ENCODE measurements at regions not wholly inside any gene's neighbourhood (a gene's known extent, or its start where the extent isn't known, plus 50 kb on each side); places are given as distances from the start of the nearest gene placed in this dataset.

GRCh38 chr17:69857412-69857835 is 217.6 kb upstream of the KCNJ16 start:
- TF ChIP-seq CTCF (IDR thresholded peaks at IDR 0.05) (no peak), POLR2A (IDR thresholded peaks at IDR 0.05) (no peak)

DNA sequence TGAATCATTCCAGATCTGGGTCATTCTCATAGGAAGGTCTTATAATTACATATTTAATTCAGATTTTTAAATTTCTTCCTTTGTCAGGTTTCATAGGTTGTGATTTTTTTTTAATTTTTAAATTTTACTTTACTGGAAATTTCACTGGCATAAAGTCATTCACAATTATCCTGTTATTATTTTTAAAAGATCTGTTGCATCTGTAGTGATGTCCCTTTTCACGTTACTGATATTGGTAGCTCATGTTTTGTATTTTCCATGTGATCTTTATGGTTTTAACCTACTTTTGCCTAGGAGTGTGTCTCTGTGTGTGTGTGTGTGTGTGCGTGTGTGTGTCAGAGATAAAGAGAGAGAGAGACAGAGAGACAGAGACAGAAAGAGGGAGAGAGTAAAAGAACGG is 216.6 kb upstream of the KCNJ16 start:
- Histone ChIP-seq H3K4me1 (peaks cover 0 to 10% (median 0%) of the 10 kb centered on the region in 3 donors), H3K36me3 (no peaks in the 10 kb centered on the region), H3K27ac (no peak overlapping the region), H3K9me3 (peaks cover 0 to 5% (median 0%) of the 10 kb centered on the region in 3 donors), H3K4me3 (no peak overlapping the region), H3K27me3 (no peaks in the 10 kb centered on the region)
- TF ChIP-seq CTCF (IDR thresholded peaks at IDR 0.05) (no peak), POLR2A (IDR thresholded peaks at IDR 0.05) (no peak)
- intact Hi-C loops (cut with DNase I): no loop called here
- DNase-seq: no peak
- WGBS, 2 donors: 54 to 65% methylated on average over 3 of the region's 3 CpGs

More at GRCh38 chr17:69857412-69857835, 217.6 kb upstream of the KCNJ16 start:
- Histone ChIP-seq H3K27me3 (no peaks in the 10 kb centered on the region), H3K4me3 (no peak overlapping the region), H3K9me3 (peaks cover 0 to 5% (median 0%) of the 10 kb centered on the region in 3 donors), H3K27ac (no peak overlapping the region), H3K36me3 (no peaks in the 10 kb centered on the region), H3K4me1 (peaks cover 0 to 10% (median 0%) of the 10 kb centered on the region in 3 donors)
- intact Hi-C loops (cut with DNase I): no loop called here
- no peak for DNase-seq

DNA sequence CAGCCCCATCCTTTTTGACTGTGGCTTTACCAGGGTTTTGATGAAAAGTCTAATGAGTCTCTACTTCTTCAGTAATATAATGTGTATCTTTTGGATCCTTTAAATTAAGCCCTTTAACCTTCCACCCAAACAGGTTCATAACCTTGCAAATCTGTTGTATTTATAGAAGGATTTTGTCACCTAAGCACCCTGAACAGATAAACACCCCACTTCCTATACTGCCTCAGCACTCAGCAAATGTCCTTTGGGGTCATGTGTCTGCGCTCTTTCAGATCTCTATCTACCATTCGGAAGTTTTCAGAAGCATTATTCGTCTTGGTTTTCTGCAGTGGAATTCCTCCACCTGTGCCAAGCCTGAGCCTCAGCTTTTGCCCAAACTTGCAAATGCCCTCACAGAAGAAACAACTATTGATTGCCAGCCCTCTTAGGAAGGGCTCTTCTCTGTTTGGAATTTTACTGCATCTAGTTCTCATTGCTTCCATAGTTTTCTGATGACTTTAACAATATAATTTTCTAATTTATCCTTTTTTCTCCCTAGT is 214.8 kb upstream of the KCNJ16 start:
- Histone ChIP-seq H3K4me3 (no peak overlapping the region), H3K9me3 (peaks cover 0 to 5% (median 0%) of the 10 kb centered on the region in 3 donors), H3K27ac (no peak overlapping the region), H3K4me1 (peaks cover 0 to 10% (median 0%) of the 10 kb centered on the region in 3 donors), H3K27me3 (no peaks in the 10 kb centered on the region), H3K36me3 (no peaks in the 10 kb centered on the region)
- WGBS, 2 donors: 35 to 61% methylated on average over 3 of the region's 3 CpGs
- intact Hi-C loops (cut with DNase I): no loop called here
- TF ChIP-seq CTCF (IDR thresholded peaks at IDR 0.05): no peak
- TF ChIP-seq POLR2A (IDR thresholded peaks at IDR 0.05): no peak
- no peak for DNase-seq

DNA sequence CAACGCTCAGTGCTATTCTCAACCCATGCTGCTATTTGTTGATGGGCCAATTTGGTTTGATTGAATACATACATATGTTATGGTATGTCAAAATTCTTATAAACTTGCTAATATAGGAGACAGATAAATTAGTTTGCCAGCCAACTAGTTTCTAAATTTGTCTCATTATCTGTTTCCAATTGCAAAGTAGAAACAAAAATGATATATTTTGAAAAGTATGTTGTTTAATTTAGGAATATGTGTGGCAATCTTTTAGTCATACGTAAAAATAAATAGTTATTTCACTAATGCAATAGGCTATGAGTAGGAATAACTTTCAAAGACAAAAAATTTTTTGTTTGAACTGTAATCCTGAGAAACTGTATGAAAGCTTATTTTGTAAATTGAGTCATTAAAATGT is 210.6 kb upstream of the KCNJ16 start:
- Histone ChIP-seq H3K27ac (no peak overlapping the region), H3K4me1 (peaks cover 0 to 10% (median 0%) of the 10 kb centered on the region in 3 donors), H3K9me3 (no peaks in the 10 kb centered on the region), H3K36me3 (no peaks in the 10 kb centered on the region), H3K4me3 (no peak overlapping the region), H3K27me3 (no peaks in the 10 kb centered on the region)
- intact Hi-C loops (cut with DNase I): no loop called here
- 59 to 74% methylated on average over 2 of the region's 2 CpGs for WGBS, 2 donors
- TF ChIP-seq CTCF (IDR thresholded peaks at IDR 0.05) (no peak), POLR2A (IDR thresholded peaks at IDR 0.05) (no peak)
- no peak for DNase-seq

DNA sequence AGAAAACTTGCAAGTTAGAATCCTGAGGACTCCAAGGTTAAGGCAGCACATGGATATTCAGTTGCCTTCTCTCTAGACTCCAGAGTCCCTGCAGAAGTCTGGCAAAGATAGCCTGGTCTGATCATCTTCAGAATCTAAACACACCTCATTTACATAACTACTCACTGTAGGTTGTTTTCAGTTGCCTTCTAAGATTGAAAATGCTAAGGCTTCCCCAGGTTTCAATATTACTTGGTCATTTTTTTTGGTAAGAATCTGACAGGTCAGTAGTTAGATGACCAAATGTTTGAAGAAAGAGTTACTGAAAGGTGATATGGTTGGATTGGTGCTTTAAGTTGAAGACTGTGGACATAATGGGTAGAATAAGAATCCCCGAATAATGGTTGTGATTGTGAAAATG is 205.4 kb upstream of the KCNJ16 start:
- intact Hi-C loops (cut with DNase I): no loop called here
- H3K9me3 ChIP-seq: no peaks in the 10 kb centered on the region
- no peak overlapping the region for H3K4me3 ChIP-seq
- TF ChIP-seq CTCF (IDR thresholded peaks at IDR 0.05) (no peak), POLR2A (IDR thresholded peaks at IDR 0.05) (no peak)
- H3K36me3 ChIP-seq: no peaks in the 10 kb centered on the region
- 79 to 89% methylated on average over 1 of the region's 1 CpG for WGBS, 2 donors
- no peak overlapping the region for H3K27ac ChIP-seq
- no peaks in the 10 kb centered on the region for H3K27me3 ChIP-seq
- H3K4me1 ChIP-seq: peaks cover 0 to 22% (median 0%) of the 10 kb centered on the region in 3 donors
- no peak for DNase-seq

Data from esophagus squamous epithelium (tissue), 5 donors.